ENCODE measurements at regions not wholly inside any gene's neighbourhood (a gene's known extent, or its start where the extent isn't known, plus 50 kb on each side); places are given as distances from the start of the nearest gene placed in this dataset.

DNA sequence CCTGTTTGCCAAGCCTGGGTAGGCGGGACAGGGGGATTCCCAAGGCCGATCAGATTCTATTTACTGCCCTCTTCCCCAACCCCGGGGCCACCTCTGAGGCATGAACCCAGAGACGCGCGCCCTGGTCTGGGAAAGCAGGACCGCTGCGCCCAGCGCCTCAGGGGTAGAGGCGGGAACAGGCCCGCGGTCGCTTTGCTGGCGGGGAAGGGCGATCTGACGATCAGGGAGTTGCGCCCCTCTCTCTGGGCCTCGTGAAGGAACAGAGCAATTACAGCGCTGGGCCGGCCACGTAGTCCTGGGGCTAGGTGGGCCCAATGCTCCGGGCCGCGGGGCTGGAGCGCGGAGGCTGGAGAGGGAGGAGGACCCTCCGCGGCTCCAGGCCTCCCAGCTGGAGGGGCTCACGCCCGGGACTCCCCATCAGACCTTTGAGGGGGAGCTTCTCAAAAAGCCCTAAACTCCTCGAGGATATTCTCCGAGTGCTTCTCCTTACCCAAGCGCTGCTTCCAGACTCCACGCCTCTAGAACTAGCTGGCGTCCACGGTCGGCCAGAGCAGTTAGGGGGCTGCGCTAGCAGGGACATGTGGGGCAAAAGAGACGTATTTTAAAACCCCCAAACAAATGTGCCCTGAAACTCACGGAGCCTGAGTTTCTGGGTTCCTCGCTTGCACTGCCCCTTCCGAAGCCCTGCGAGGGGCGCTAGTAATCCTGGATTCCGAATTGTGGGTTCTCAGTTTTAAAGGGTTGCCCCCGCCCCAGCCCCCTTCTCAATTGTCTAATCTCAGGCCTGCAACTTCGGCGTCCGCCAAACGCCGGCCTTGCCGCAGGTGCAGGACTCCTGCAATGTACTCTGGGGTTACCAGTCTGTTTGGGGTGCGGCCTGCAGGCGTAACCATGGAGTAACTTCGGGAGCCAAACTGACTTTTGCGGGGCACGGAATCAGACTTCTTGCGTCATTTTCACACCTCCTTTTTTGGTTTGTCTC lies 57.6 kb downstream of the TMEM174 start:
- TF ChIP-seq, protein P1, sequence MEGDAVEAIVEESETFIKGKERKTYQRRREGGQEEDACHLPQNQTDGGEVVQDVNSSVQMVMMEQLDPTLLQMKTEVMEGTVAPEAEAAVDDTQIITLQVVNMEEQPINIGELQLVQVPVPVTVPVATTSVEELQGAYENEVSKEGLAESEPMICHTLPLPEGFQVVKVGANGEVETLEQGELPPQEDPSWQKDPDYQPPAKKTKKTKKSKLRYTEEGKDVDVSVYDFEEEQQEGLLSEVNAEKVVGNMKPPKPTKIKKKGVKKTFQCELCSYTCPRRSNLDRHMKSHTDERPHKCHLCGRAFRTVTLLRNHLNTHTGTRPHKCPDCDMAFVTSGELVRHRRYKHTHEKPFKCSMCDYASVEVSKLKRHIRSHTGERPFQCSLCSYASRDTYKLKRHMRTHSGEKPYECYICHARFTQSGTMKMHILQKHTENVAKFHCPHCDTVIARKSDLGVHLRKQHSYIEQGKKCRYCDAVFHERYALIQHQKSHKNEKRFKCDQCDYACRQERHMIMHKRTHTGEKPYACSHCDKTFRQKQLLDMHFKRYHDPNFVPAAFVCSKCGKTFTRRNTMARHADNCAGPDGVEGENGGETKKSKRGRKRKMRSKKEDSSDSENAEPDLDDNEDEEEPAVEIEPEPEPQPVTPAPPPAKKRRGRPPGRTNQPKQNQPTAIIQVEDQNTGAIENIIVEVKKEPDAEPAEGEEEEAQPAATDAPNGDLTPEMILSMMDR (conservative IDR thresholded peaks at IDR 0.05; ENCODE audit: low read length) = no peak
- no peak for TF ChIP-seq EZH2phosphoT487 (IDR thresholded peaks at IDR 0.05; ENCODE audit: borderline replicate concordance, low read depth, low read length)
